AG04449 (cell line): ENCODE measurements at regions not wholly inside any gene's neighbourhood (a gene's known extent, or its start where the extent isn't known, plus 50 kb on each side); places are given as distances from the start of the nearest gene placed in this dataset.

Experiments used
- CTCF ChIA-PET: fragments of 350-600 bp; formaldehyde crosslinking; extraction: SDS; loops from one replicate; lab custom pipeline; 2021; ENCODE audit warnings: antibody characterized with exemption; lab: Yijun Ruan, JAX
- POLR2A ChIA-PET: fragments of 400-600, 350-600 bp; formaldehyde crosslinking; extraction: SDS; loops from one replicate; lab custom pipeline; 2020; ENCODE audit warnings: antibody characterized with exemption, inconsistent platforms; lab: Yijun Ruan, JAX
- DNase-seq: peaks from one replicate; pipeline ENCODE4 v3.0.0-alpha.2; 2010; ENCODE audit warnings: low read depth, low spot score
- H3K4me3 ChIP-seq: 2 replicates; pipeline ENCODE4 v1.5.1; 2011; ENCODE audit warnings: low read depth, mild to moderate bottlenecking, control low read depth, low read length
- CTCF ChIP-seq: IDR thresholded peaks from one replicate; pipeline ENCODE4 v1.5.1; 2011; ENCODE audit warnings: mild to moderate bottlenecking, moderate library complexity, low read length, control low read depth, inconsistent platforms; ENCODE audit not compliant: insufficient read depth; ENCODE audit errors: missing control alignments

DNA sequence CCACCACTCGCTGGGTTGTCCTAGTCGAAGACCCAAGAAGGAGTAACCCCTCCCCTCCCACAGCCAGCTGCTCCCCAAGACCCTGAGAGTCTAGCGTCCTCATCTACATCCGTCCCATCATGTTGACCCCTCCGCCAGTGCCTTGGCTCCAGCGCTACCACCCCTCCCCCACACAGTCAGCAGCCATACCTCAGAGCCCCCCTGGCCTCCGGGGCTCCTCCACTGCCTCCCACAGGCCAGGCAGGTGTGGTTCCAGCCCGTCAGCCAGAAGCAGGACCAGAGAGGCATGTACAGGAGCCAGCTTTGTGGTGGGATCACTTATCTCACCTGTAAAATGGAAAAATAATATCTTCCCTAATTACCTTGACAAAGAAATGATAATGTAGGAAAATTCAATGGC, 51.5 kb upstream of the PHF21B start:
- TF ChIP-seq CTCF = no peak
- H3K4me3 ChIP-seq = no peak overlapping the region
- ChIA-PET CTCF (no interaction called here), POLR2A (no interaction called here)
- no peak for DNase-seq

DNA sequence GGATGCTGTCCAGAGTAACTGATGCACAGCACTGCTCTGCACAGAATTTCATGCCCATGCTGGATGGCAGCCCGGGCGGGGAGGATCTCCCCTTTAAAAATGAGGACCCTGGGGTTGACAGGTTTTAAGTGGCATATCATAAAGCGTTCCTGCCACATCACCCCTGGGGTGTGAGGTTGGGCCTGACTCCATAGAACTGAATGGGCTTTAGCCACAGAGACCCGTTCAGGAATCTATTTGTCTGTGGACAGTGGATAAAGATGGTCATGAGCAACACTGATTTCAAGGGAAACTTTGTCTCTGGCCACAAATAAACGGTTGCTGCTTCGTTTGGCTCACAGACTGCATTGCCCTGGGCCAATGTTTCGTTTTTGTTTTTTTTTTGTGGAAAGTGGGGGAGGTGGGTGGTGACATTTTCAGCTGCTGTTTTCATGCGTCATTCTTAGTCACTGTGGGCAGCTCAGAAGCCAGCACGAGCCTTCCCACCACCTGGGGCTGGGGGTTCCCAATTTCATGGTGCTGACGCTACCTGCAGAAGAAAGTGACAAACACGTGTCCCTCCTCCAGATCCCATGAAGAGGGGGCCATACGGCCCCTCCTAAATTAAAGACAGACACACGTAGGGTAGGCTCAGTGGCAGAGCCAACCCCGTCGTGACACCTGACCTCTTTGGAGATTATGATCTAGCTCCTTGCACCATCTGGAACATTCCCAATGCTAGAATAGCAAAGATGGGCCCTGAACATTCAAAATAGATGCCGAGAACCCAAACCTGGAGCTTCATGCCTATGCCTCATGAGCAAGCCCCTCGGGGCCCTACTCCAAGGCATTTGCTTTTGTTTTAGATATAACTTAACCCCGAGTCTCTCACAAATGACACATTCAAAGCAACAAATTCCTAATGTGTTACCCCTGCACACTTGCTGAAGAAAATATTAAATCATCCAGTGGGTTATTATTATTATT, 54.8 kb upstream of the PHF21B start:
- CTCF ChIA-PET = interaction anchor here (2.3 kb wide), 1 partner anchor 32 kb away, joined by 7 read pairs; no protein-coding TSS in a partner anchor
- H3K4me3 ChIP-seq = no peak overlapping the region
- POLR2A ChIA-PET = no interaction called here
- DNase-seq = peak; percentile 24
- no peak for TF ChIP-seq CTCF

DNA sequence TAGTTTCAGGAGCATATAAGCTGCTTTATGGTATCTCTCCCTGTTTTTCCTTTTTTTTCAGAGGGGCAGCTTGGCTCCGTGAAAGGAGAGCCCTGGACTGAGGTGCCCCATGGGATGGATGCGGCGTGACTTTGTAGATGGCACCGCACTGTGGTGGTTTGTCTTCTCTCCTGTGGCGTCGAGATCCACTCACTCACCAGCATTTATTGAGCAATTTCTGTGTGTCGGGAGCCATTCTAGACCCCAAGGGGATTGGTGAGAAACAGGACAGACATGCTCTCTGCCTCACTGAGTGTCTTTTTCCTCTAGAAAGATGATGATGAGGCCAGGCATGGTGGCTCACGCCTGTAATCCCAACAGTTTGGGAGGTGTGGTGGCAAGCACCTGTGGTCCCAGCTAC, 55.9 kb upstream of the PHF21B start:
- POLR2A ChIA-PET = no interaction called here
- H3K4me3 ChIP-seq = no peak overlapping the region
- TF ChIP-seq CTCF = no peak
- CTCF ChIA-PET = interaction anchor here (2.3 kb wide), 1 partner anchor 30 kb away, joined by 7 read pairs; no protein-coding TSS in a partner anchor
- DNase-seq = no peak

DNA sequence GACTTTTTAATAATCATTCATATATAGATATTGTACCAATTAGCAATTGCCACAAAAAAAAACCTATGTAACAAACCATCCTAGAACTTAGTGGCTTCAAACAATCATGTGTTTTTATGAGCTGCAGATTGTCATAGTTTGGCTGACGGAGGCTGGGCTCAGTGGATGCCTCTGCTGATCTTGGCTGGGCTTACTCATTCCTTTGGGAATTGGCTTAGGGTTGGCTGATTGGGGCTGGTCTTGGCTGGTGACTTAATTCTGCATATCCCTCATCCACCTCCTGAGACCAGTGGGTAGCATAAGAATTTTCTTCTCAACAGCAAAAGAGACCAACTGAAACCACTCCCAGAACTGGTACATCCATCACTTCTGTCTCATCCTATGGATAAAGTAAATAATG, 57.9 kb upstream of the PHF21B start:
- CTCF ChIA-PET = no interaction called here
- POLR2A ChIA-PET = no interaction called here
- DNase-seq = no peak
- H3K4me3 ChIP-seq = no peak overlapping the region
- no peak for TF ChIP-seq CTCF

GRCh38 chr22:45069925-45070324, 60.1 kb upstream of the PHF21B start:
- TF ChIP-seq CTCF = no peak
- CTCF ChIA-PET = no interaction called here
- no peak for DNase-seq
- no peak overlapping the region for H3K4me3 ChIP-seq
- POLR2A ChIA-PET = no interaction called here

DNA sequence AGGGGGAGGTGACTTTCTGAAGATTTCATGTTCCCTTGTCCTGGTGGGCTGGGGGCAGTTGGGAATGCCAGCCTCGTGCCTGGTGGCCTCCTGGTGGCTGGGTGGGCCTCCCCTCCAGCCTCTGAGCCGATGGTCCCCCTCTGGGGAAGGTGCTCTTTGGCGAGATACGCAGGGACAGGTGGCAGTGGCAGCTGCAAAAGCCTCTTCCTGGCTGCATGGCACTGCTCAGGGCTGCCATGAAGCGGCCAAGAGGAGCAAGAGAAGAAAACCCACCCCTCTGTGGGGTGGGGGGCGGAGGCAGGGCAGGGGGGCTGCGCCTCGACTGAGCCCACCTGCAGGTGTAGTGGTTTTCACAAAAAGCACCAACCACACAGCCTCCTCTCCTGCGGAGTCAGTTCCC, 61.8 kb upstream of the PHF21B start:
- no peak overlapping the region for H3K4me3 ChIP-seq
- DNase-seq = no peak
- POLR2A ChIA-PET = no interaction called here
- CTCF ChIA-PET = no interaction called here
- no peak for TF ChIP-seq CTCF
